Hematopoietic multipotent progenitor cell treated with erythropoietin and hydrocortisone succinate and interleukin-3 and kit ligand, for 8 days (in vitro differentiated cells): ENCODE measurements at regions not wholly inside any gene's neighbourhood (a gene's known extent, or its start where the extent isn't known, plus 50 kb on each side); places are given as distances from the start of the nearest gene placed in this dataset.

ENCODE experiments used
- DNase-seq: peaks from one replicate; pipeline ENCODE4 v3.0.0-alpha.2; 2015

- peak; percentile 4 for DNase-seq
These were observed 348.7 kb downstream of the MAN2A1 start for GRCh38 chr5:110038297-110038997.

DNA sequence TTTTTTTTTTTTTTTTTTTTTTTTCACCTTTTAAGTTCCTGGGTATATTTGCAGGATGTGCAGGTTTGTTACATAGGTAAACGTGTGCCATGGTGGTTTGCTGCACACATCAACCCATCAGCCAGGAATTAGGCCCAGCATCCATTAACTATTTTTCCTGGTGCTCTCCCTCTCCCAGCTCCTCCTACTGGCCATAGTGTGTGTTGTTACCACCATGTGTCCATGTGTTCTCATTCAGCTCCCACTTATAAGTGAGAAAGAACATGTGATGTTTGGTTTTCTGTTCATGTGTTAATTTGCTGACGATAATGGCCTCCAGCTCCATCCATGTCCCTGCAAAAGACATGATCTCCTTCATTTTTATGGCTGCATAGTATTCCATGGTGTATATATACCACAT, 350.5 kb downstream of the MAN2A1 start:
- DNase-seq = peak; percentile 26

- no peak for DNase-seq
These were observed 353.3 kb downstream of the MAN2A1 start for GRCh38 chr5:110043025-110043424.

GRCh38 chr5:110045158-110045557, 355.4 kb downstream of the MAN2A1 start:
- no peak for DNase-seq

DNA sequence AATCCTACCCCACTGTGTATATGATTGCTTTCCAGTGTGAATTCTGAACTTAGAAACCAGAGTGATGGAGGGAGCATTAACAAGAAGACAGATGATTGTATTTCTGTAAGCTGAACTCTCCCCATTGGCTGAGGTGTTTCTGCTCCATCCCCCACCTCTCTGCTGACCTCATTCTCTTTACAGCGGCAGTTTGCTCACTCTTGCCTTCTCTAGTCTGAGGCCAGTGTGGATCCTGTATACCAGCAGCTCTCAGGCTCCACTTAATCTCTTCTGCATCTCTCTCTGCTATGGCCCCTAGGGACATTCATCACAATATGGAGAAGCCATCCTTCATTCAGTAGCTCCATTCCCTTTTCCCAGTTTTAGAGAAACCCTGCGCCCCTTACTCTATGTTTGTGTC, 358.8 kb downstream of the MAN2A1 start:
- no peak for DNase-seq

GRCh38 chr5:110049816-110050215, 360.1 kb downstream of the MAN2A1 start:
- DNase-seq = no peak

DNA sequence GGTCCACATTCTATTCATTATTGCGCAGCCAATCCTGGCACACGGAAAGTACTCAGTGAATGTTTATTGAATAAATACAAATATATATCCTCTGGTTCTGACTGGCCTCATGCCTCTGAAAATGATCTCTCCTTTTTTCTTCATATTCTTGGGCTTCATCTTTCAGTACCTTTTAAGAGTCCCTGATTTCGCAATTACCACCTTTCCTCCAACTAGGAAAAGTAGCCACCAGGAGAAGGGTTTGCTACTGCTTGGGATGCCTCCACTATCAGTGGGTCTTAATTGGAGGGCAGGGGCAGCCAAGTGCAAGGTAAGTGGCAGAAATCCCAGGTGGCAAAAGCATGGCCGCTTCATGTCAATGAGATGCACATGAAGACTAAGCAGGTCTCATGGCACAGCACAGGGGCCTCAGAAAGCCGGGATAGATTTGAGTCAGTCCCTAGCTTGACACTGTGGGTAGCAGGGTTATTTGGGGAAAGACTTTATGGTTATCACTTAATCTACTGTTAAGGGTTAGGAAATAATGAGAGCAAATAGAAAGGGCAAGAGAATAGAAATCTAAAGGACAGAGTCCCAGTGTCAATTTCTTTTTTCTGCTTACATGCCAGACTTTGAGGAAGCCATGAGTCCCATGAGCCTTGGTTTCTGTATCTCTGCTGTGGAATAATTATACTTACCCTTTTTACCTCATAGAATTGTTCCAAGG, 361.1 kb downstream of the MAN2A1 start:
- no peak for DNase-seq

GRCh38 chr5:110053205-110053604, 363.5 kb downstream of the MAN2A1 start:
- no peak for DNase-seq

DNA sequence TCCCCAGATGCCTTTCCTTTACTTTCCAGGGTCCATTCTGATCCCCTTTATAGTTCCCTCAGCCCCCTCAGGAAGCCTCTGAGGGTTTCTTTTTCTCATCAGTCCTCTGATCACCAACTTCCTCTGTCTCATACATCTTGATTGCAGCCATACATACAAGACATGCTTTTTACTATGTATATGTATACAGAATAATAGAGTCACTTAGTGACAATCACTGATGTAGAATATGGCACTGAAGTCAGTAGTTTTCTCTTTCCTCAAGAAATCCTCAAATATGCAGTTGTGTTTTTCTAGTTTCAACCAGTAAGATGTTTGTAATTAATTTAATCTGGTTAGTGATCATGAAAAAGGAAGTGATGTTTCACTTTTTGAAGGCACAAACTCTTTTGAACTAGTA, 364.1 kb downstream of the MAN2A1 start:
- no peak for DNase-seq

- peak; percentile 86 for DNase-seq
These were observed 364.5 kb downstream of the MAN2A1 start for GRCh38 chr5:110054240-110054639.

DNA sequence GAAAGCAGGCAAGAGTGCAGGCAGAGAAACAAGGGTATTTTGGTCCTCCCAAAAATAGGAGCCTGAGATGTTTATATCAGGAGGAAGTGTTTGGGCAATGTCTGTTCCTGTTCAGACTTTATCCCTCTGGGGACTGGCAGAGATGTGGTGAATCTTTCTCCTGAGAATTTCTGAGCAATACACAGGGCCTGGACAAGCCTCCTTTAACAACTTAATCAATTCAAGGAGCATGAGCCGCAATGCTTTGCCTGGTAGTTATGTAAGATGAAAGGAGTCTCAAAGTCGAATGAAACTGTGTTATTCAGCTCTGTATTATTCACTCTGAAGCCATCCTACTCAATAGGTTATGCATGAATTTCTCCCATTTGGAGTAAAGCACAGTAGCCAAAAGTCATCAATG, 365.6 kb downstream of the MAN2A1 start:
- DNase-seq = no peak

- no peak for DNase-seq
These were observed 366.9 kb downstream of the MAN2A1 start for GRCh38 chr5:110056580-110057114.

- DNase-seq = no peak
These were observed 368.4 kb downstream of the MAN2A1 start for GRCh38 chr5:110058175-110058574.

DNA sequence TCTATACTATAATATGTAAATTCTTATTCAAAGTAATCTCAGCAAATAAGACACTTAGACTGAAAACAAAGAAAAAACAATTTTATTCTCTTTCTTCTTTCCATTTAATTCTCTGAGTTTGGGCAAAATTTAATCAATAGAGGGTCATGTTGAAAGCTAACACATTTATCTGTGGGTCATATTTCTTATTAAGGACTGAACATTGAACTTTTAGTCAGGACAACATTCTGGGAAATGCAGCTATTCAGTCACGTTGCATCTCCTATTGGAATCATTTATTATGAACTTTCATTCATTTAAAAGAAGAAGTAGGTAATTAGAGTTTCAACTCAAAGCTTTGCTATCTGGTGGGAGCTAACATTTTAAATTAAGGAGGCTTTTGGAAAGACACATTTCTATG, 372.5 kb downstream of the MAN2A1 start:
- DNase-seq = no peak

DNA sequence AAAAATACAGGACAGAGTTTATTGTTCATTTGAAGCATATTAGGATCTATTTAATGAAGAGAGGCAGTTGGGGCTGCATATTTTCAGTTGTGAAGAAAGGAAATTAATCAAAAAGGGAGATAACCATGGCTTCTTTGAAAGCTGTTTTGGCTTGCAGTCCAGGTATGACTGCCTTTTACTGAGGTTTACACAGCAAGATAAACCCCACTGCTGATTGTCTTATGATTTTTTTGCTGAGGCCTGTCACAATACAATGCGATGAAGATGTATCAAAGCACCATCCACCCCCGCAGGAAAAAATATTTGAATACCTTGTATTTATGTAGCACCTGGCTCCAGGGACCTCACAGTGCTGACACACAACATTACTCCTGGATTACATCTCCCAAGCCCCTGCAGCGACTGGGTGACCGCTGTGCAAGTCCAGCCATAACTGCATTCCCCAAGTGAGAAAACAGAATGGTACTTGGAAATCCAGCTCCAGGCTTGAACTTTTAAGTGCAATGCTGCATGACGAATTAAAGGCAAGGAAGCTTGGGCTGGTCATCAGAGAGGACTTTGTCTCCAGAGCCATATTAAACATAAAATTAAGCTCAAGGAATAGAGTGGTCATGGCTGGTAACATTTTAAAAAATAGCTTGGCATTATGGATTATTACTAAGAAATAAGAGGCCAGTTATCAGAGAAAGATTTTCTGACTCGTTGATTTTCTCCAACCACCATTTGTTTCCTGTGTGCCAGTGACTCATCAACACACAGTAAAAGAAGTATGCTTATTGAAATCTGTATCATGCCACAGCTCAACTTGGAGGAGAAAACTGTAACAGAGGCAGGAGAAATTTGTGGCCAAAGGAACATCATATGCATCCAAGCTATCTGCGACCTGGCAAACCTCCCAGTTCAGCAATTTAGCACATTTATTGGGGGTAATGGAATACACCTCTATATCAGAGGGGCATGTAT, 374.2 kb downstream of the MAN2A1 start:
- DNase-seq = no peak

DNA sequence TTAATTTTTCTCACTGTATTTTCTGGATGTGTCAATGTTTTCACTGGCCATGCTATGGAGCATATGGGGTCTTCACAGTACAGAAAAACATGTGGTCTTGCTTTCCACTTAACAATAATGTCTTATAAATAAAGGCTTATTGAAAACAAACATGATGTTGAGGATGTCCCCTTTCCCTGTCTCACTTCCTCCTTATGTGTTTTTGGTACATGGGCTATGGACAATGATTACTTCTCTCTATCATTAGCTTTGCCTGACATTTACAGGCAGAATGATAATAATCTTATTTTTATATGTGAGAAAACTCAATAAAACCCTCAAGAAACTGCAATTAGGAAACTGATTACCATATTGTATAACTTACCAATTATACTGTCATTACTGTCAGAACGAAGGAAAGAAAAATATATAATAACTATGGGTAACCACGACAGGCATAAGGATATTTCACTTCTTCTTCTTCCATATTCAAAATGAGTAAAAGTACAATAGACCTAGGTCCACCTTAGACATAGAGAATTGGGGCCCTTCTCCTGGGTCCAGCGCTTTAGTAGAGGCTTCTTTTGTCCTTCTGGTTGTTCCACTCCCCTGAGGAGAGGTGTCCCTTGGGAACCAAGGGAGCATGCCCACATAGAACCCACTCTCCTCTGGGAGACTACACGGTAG, 375.0 kb downstream of the MAN2A1 start:
- no peak for DNase-seq

DNA sequence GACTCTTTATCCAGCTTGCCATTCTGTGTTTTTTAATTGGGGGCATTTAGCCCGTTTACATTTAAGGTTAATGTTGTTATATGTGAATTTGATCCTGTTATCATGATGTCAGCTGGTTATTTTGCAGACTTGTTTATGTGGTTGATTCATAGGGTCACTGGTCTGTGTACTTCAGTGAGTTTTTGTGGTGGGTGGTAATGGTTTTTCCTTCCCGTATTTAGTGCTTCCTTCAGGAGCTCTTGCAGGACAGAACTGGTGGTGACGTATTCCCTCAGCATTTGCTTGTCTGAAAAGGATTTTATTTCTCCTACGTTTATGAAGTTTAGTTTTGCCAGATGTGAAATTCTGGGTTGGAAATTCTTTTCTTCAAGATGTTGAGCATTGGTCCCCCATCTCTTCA, 381.1 kb downstream of the MAN2A1 start:
- no peak for DNase-seq

- DNase-seq = no peak
These were observed 382.9 kb downstream of the MAN2A1 start for GRCh38 chr5:110072651-110073050.

GRCh38 chr5:110073534-110073933, 383.8 kb downstream of the MAN2A1 start:
- DNase-seq = no peak

- DNase-seq = no peak
These were observed 385.9 kb downstream of the MAN2A1 start for GRCh38 chr5:110075656-110076055.

DNA sequence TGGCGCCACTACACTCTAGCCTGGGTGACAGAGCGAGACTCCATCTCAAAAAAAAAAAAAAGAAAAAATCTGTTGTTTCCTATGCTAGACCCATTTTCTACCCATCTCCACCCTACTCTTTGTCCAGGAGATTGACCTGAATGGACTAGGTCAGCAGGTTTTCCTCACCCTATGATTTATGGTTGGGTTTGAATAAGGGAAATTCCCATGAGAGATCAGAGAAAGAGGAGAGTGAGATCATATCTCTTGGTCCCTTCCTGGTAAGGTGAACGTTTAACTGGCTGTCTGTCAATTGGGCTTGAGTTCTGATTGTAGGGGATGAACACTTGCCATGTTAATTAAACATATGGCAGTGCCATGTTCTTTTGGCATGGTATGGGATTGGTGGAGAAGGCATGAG, 387.4 kb downstream of the MAN2A1 start:
- no peak for DNase-seq

DNA sequence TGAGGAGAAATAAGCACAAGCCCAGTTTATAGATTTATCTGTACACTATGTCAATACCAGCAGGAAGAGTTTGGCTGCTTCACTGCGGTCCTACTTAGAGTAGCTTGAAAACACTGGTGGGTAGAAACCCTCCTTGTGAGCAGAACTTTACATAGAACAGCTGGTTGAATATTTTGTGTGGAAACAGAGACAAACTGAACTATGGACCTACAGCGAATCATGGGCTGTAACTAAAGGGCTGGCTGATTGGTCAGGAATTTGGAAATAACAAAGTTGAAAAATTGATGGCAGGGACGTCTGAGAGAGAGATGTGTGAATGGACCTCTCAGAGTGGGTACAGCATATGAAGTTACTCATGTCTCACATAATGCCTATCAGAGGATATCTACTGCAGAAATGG, 392.5 kb downstream of the MAN2A1 start:
- DNase-seq = no peak

DNA sequence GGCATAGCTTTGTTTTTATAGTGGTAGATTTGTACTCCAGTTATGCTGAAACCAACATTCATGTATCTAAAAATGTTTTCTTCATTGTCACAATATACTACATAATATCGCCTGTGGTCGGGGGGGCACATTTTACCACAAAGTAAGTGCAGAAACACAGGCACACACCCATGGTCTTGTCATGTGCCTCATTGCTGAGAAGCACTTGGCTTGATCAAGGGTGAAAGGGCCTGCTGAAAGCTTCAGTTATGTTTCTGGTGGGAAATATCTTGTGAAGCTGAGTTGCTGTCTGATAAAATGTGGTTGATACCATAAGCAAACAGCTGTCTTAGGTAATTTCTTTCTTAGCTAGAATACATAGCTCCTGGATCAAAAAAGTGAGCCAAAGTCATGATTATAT, 393.1 kb downstream of the MAN2A1 start:
- no peak for DNase-seq
